DND-41 (cell line): ENCODE measurements at regions not wholly inside any gene's neighbourhood (a gene's known extent, or its start where the extent isn't known, plus 50 kb on each side); places are given as distances from the start of the nearest gene placed in this dataset.

Experiments used
- ATAC-seq: fragments of 200-7000 bp; cut with Tn5 transposase; 3 replicates; pipeline ENCODE4 v1.9.1; 2021; ENCODE audit warnings: low read depth; ENCODE audit not compliant: insufficient read depth
- DNase-seq: peaks from one replicate; pipeline ENCODE4 v3.0.0-alpha.2; 2020
- H2AFZ ChIP-seq: 2 replicates; pipeline ENCODE4 v1.6.0; 2012; ENCODE audit warnings: low read depth, low read length
- H3K27ac ChIP-seq: 2 replicates; pipeline ENCODE4 v1.5.1; 2012; ENCODE audit warnings: low read length, inconsistent platforms
- H3K27me3 ChIP-seq: fragments of 200-600 bp; sonication (generic); 2 replicates; pipeline ENCODE4 v1.6.0; 2012; ENCODE audit warnings: low read length, mild to moderate bottlenecking, inconsistent platforms; ENCODE audit not compliant: insufficient read depth, poor library complexity
- H3K36me3 ChIP-seq: 2 replicates; pipeline ENCODE4 v1.5.1; 2012; ENCODE audit warnings: low read length, inconsistent platforms; ENCODE audit not compliant: insufficient read depth
- H3K4me1 ChIP-seq: 2 replicates; pipeline ENCODE4 v1.5.1; 2012; ENCODE audit warnings: mild to moderate bottlenecking, low read length; ENCODE audit not compliant: insufficient read depth
- H3K4me2 ChIP-seq: 2 replicates; pipeline ENCODE4 v1.6.0; 2012; ENCODE audit warnings: mild to moderate bottlenecking, moderate library complexity, low read length, inconsistent platforms; ENCODE audit not compliant: insufficient read depth
- H3K4me3 ChIP-seq, 2 experiments: fragments of 200-600 bp in 1 of 2; shearing (Covaris generic) in 1 of 2; 2 replicates each; pipeline ENCODE4 v1.5.1; 2012 to 2016; ENCODE audit warnings: inconsistent platforms in 2 of 2, low read length in 2 of 2, mild to moderate bottlenecking in 2 of 2, low read depth in 1 of 2, moderate library complexity in 1 of 2
- H3K79me2 ChIP-seq: 2 replicates; pipeline ENCODE4 v1.6.0; 2012; ENCODE audit warnings: low read length, inconsistent platforms; ENCODE audit not compliant: insufficient read depth
- H3K9ac ChIP-seq: 2 replicates; pipeline ENCODE4 v1.6.0; 2012; ENCODE audit warnings: low read depth, mild to moderate bottlenecking, inconsistent platforms, low read length, moderate library complexity
- H3K9me3 ChIP-seq: 2 replicates; pipeline ENCODE4 v1.5.1; 2012; ENCODE audit warnings: low read length, moderate library complexity, mild to moderate bottlenecking, inconsistent platforms; ENCODE audit not compliant: insufficient read depth, severe bottlenecking
- H4K20me1 ChIP-seq: 2 replicates; pipeline ENCODE4 v1.6.0; 2012; ENCODE audit warnings: low read length; ENCODE audit not compliant: insufficient read depth
- EZH2 ChIP-seq: IDR thresholded peaks from 3 replicates; pipeline ENCODE4 v1.6.1; 2012; ENCODE audit warnings: borderline replicate concordance, low read depth, mild to moderate bottlenecking, moderate library complexity, low read length, inconsistent platforms; ENCODE audit not compliant: severe bottlenecking
- TF ChIP-seq, protein P1 (sequence below): IDR thresholded peaks from 2 replicates; pipeline ENCODE4 v1.5.1; 2012; ENCODE audit warnings: borderline replicate concordance, low read length, moderate library complexity, mild to moderate bottlenecking; ENCODE audit not compliant: poor library complexity, severe bottlenecking; ENCODE audit errors: extremely low read depth

GRCh38 chr5:10921160-10921559, 160.1 kb upstream of the DAP start:
- no peaks in the 10 kb centered on the region for H3K79me2 ChIP-seq
- H3K4me2 ChIP-seq, result no peak overlapping the region
- H3K27me3 ChIP-seq, result peaks cover 3% of the 10 kb centered on the region
- H3K4me1 ChIP-seq, result no peaks in the 10 kb centered on the region
- DNase-seq, result no peak
- no peak overlapping the region for H2AFZ ChIP-seq
- no peak overlapping the region for H3K9ac ChIP-seq
- no peak overlapping the region for H3K4me3 ChIP-seq
- H4K20me1 ChIP-seq, result no peaks in the 10 kb centered on the region
- TF ChIP-seq EZH2, result no peak
- TF ChIP-seq, protein P1, sequence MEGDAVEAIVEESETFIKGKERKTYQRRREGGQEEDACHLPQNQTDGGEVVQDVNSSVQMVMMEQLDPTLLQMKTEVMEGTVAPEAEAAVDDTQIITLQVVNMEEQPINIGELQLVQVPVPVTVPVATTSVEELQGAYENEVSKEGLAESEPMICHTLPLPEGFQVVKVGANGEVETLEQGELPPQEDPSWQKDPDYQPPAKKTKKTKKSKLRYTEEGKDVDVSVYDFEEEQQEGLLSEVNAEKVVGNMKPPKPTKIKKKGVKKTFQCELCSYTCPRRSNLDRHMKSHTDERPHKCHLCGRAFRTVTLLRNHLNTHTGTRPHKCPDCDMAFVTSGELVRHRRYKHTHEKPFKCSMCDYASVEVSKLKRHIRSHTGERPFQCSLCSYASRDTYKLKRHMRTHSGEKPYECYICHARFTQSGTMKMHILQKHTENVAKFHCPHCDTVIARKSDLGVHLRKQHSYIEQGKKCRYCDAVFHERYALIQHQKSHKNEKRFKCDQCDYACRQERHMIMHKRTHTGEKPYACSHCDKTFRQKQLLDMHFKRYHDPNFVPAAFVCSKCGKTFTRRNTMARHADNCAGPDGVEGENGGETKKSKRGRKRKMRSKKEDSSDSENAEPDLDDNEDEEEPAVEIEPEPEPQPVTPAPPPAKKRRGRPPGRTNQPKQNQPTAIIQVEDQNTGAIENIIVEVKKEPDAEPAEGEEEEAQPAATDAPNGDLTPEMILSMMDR, result no peak
- no peak for ATAC-seq
- H3K27ac ChIP-seq, result no peak overlapping the region
- no peaks in the 10 kb centered on the region for H3K9me3 ChIP-seq
- H3K36me3 ChIP-seq, result no peaks in the 10 kb centered on the region

DNA sequence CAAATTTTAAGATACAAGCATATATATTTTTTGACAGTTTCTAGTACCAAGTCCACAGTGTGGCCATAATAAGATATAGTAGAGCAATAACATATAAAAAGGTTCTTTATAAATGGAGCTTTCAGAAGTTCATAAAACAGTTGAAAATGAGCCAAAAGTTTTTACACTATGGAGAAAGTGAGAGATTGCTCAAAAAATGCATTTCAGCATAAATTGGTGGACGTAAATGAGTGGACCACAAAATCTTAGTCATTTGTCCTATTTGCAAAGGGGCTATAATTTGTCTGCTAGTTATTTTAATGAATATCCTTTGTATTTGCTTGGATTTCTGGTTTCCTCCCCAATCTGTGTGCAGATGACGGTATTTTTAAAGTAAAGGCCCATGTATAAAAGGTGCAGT, 159.4 kb upstream of the DAP start:
- no peaks in the 10 kb centered on the region for H3K4me1 ChIP-seq
- TF ChIP-seq, protein P1, result no peak
- no peak for TF ChIP-seq EZH2
- ATAC-seq (no peak), DNase-seq (no peak)
- H3K9me3 ChIP-seq, result no peaks in the 10 kb centered on the region
- no peak overlapping the region for H3K9ac ChIP-seq
- no peaks in the 10 kb centered on the region for H3K36me3 ChIP-seq
- no peak overlapping the region for H3K27ac ChIP-seq
- H3K4me3 ChIP-seq, result no peak overlapping the region
- no peaks in the 10 kb centered on the region for H3K79me2 ChIP-seq
- H3K4me2 ChIP-seq, result no peak overlapping the region
- peaks cover 3% of the 10 kb centered on the region for H3K27me3 ChIP-seq
- H2AFZ ChIP-seq, result no peak overlapping the region
- H4K20me1 ChIP-seq, result no peaks in the 10 kb centered on the region

GRCh38 chr5:10914741-10915480, 153.9 kb upstream of the DAP start:
- Histone ChIP-seq H3K9ac (no peak overlapping the region), H2AFZ (no peak overlapping the region), H3K4me2 (no peak overlapping the region), H3K27ac (no peak overlapping the region), H4K20me1 (no peaks in the 10 kb centered on the region), H3K4me3 (no peak overlapping the region), H3K4me1 (no peaks in the 10 kb centered on the region), H3K27me3 (peaks cover 1% of the 10 kb centered on the region), H3K79me2 (no peaks in the 10 kb centered on the region), H3K36me3 (no peaks in the 10 kb centered on the region), H3K9me3 (no peaks in the 10 kb centered on the region)
- ATAC-seq, result no peak
- DNase-seq, result no peak
- no peak for TF ChIP-seq EZH2
- TF ChIP-seq, protein P1, result no peak

DNA sequence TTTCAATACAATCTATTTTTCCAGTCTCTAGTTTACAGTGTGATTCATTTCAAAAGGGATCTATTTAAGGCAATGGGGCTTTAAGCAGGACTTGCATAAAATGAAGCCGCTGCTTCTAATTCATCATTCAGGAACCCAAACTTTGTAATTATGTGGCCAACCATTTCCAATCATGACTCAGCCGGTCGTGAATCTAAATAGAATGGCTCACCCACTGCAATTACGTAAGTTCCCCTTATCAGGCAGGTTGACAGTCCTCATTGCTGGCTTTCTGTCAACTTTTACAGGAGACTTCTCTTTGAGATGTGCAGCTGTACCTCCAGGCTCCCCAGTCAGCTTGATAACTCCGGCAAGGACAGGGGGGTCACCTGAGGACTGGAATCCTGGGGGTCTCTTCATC, 152.8 kb upstream of the DAP start:
- no peaks in the 10 kb centered on the region for H3K79me2 ChIP-seq
- no peaks in the 10 kb centered on the region for H3K4me1 ChIP-seq
- no peaks in the 10 kb centered on the region for H3K9me3 ChIP-seq
- no peaks in the 10 kb centered on the region for H3K36me3 ChIP-seq
- DNase-seq (no peak), ATAC-seq (no peak)
- H3K9ac ChIP-seq, result no peak overlapping the region
- no peak overlapping the region for H2AFZ ChIP-seq
- no peaks in the 10 kb centered on the region for H4K20me1 ChIP-seq
- no peak overlapping the region for H3K27ac ChIP-seq
- H3K4me2 ChIP-seq, result no peak overlapping the region
- no peak overlapping the region for H3K4me3 ChIP-seq
- H3K27me3 ChIP-seq, result no peaks in the 10 kb centered on the region
- no peak for TF ChIP-seq EZH2
- TF ChIP-seq, protein P1, result no peak
